H1 (cell line): ENCODE measurements at regions not wholly inside any gene's neighbourhood (a gene's known extent, or its start where the extent isn't known, plus 50 kb on each side); places are given as distances from the start of the nearest gene placed in this dataset.

Experiments used
- CTCF ChIA-PET: fragments of 300-600 bp; sonication (Branson Sonifier 250); formaldehyde crosslinking; loops from one replicate; lab custom pipeline; 2021; ENCODE audit not compliant: partially characterized antibody; lab: Charles Lee
- POLR2A ChIA-PET: fragments of 300-600 bp; sonication (Branson Sonifier 250); formaldehyde crosslinking; loops from one replicate; lab custom pipeline; 2021; ENCODE audit warnings: inconsistent platforms; ENCODE audit not compliant: partially characterized antibody; lab: Charles Lee
- DNase-seq, 2 experiments: peaks; one replicate each; pipeline versions ENCODE4 v3.0.0 to v3.0.0-alpha.2; 2010 to 2022; ENCODE audit warnings: low spot score in 2 of 2, low read depth in 1 of 2, mixed read lengths in 1 of 2
- FAIRE-seq: peaks from 2 replicates; lab custom pipeline; 2011; peaks lifted over from hg19 to GRCh38; lab: Jason Lieb, UNC
- H2AFZ ChIP-seq: 2 replicates; pipeline ENCODE4 v1.8.1; 2012; ENCODE audit warnings: low read length, inconsistent platforms
- H2AK5ac ChIP-seq: 2 replicates; pipeline ENCODE4 v1.6.1; 2013; ENCODE audit warnings: low read depth, low read length
- H2BK120ac ChIP-seq: replicated peaks from 2 replicates; pipeline ENCODE3; 2013; ENCODE audit warnings: low read depth, low read length, inconsistent platforms
- H2BK12ac ChIP-seq: 2 replicates; pipeline ENCODE4 v1.6.1; 2013; ENCODE audit warnings: low read depth, low read length
- H2BK15ac ChIP-seq: 2 replicates; pipeline ENCODE4 v1.6.1; 2013; ENCODE audit warnings: low read length
- H2BK20ac ChIP-seq: 2 replicates; pipeline ENCODE4 v1.6.1; 2013; ENCODE audit warnings: low read length
- H2BK5ac ChIP-seq: 2 replicates; pipeline ENCODE4 v1.6.1; 2013; ENCODE audit warnings: low read depth, low read length
- H3K14ac ChIP-seq: 2 replicates; pipeline ENCODE4 v1.6.1; 2013; ENCODE audit warnings: inconsistent platforms; ENCODE audit not compliant: insufficient read length
- H3K18ac ChIP-seq: 2 replicates; pipeline ENCODE4 v1.6.1; 2013; ENCODE audit warnings: low read length; ENCODE audit errors: extremely low read depth
- H3K23ac ChIP-seq: 2 replicates; pipeline ENCODE4 v1.6.1; 2013; ENCODE audit warnings: inconsistent platforms; ENCODE audit not compliant: insufficient read length
- H3K23me2 ChIP-seq: 2 replicates; pipeline ENCODE4 v1.6.1; 2013; ENCODE audit warnings: low read depth, low read length
- H3K27ac ChIP-seq: 2 replicates; pipeline ENCODE4 v1.6.1; 2011; ENCODE audit warnings: low read depth, low read length, inconsistent platforms
- H3K27me3 ChIP-seq, 4 experiments: replicated peaks in 1 of 4; 1 replicate in 1 of 4; 2 replicates in 3 of 4; pipeline versions ENCODE4 v1.6.1 to v1.8.1; 2011 to 2013; ENCODE audit warnings: low read length in 3 of 4, mild to moderate bottlenecking in 3 of 4, inconsistent platforms in 2 of 4, mixed read lengths in 2 of 4, moderate library complexity in 1 of 4; ENCODE audit not compliant: control insufficient read depth in 3 of 4, insufficient read depth in 3 of 4; ENCODE audit errors: extremely low read depth in 1 of 4
- H3K36me3 ChIP-seq, 4 experiments: 2 replicates each; pipeline versions ENCODE4 v1.6.1 to v1.8.1; 2011 to 2013; ENCODE audit warnings: mild to moderate bottlenecking in 4 of 4, low read length in 3 of 4, moderate library complexity in 2 of 4, control low read depth in 1 of 4, inconsistent platforms in 1 of 4; ENCODE audit not compliant: insufficient read depth in 4 of 4, control insufficient read depth in 2 of 4
- H3K4ac ChIP-seq: replicated peaks from 2 replicates; pipeline ENCODE3; 2013; ENCODE audit warnings: low read length, low read depth, mixed read lengths, inconsistent platforms; ENCODE audit not compliant: insufficient read length
- H3K4me1 ChIP-seq, 4 experiments: replicated peaks in 1 of 4; 1 replicate in 1 of 4; 2 replicates in 3 of 4; pipeline versions ENCODE4 v1.6.1 to v1.8.1; 2011 to 2013; ENCODE audit warnings: low read length in 3 of 4, inconsistent platforms in 2 of 4, mixed read lengths in 1 of 4; ENCODE audit not compliant: insufficient read depth in 4 of 4, control insufficient read depth in 3 of 4
- H3K4me2 ChIP-seq, 2 experiments: 2 replicates each; pipeline versions ENCODE4 v1.6.1 to v1.8.1; 2011 to 2013; ENCODE audit warnings: low read depth in 2 of 2, low read length in 2 of 2, control low read depth in 1 of 2, inconsistent platforms in 1 of 2, mild to moderate bottlenecking in 1 of 2; ENCODE audit not compliant: insufficient read depth in 1 of 2
- H3K4me3 ChIP-seq, 4 experiments: fragments of 200-600, 300-600 bp in 1 of 4; sonication (generic), shearing (Covaris generic), sonication (Bioruptor Twin) in 1 of 4; 2 replicates each; pipeline versions ENCODE4 v1.5.1 to v1.8.1; 2011 to 2016; ENCODE audit warnings: low read length in 4 of 4, low read depth in 3 of 4, control low read depth in 2 of 4, inconsistent platforms in 2 of 4, mild to moderate bottlenecking in 2 of 4, mixed read lengths in 1 of 4, moderate library complexity in 1 of 4; ENCODE audit not compliant: insufficient read depth in 2 of 4; ENCODE audit errors: extremely low read depth in 1 of 4
- H3K56ac ChIP-seq: replicated peaks from 2 replicates; pipeline ENCODE3; 2013; ENCODE audit warnings: low read depth, mild to moderate bottlenecking, mixed read lengths, low read length, inconsistent platforms; ENCODE audit not compliant: insufficient read length
- H3K79me1 ChIP-seq: 2 replicates; pipeline ENCODE4 v1.6.1; 2013; ENCODE audit warnings: low read depth, low read length, control low read depth
- H3K79me2 ChIP-seq, 2 experiments: 2 replicates each; pipeline versions ENCODE4 v1.6.1 to v1.8.1; 2012 to 2013; ENCODE audit warnings: low read length in 2 of 2, mild to moderate bottlenecking in 2 of 2, inconsistent platforms in 1 of 2; ENCODE audit not compliant: insufficient read depth in 2 of 2, control insufficient read depth in 1 of 2
- H3K9ac ChIP-seq, 4 experiments: replicated peaks in 1 of 4; 1 replicate in 1 of 4; 2 replicates in 3 of 4; pipeline versions ENCODE4 v1.6.1 to v1.8.1; 2011 to 2013; ENCODE audit warnings: low read depth in 3 of 4, low read length in 3 of 4, control low read depth in 2 of 4, mild to moderate bottlenecking in 2 of 4, moderate library complexity in 2 of 4, inconsistent platforms in 1 of 4; ENCODE audit errors: extremely low read depth in 1 of 4
- H3K9me3 ChIP-seq, 2 experiments: 2 replicates each; pipeline versions ENCODE4 v1.6.1 to v1.8.1; 2012 to 2013; ENCODE audit warnings: mild to moderate bottlenecking in 2 of 2, moderate library complexity in 2 of 2, control low read depth in 1 of 2, inconsistent platforms in 1 of 2, low read depth in 1 of 2, low read length in 1 of 2, mixed read lengths in 1 of 2; ENCODE audit not compliant: insufficient read depth in 2 of 2
- H4K20me1 ChIP-seq, 2 experiments: replicated peaks in 1 of 2; 2 replicates each; pipeline versions ENCODE3 to v1.8.1; 2011 to 2013; ENCODE audit warnings: inconsistent platforms in 2 of 2, low read length in 2 of 2, mild to moderate bottlenecking in 1 of 2; ENCODE audit not compliant: insufficient read depth in 2 of 2, control insufficient read depth in 1 of 2
- H4K5ac ChIP-seq: 2 replicates; pipeline ENCODE4 v1.6.1; 2013; ENCODE audit warnings: low read length, low read depth, mixed read lengths, inconsistent platforms; ENCODE audit not compliant: insufficient read length
- H4K8ac ChIP-seq: 2 replicates; pipeline ENCODE4 v1.8.0; 2013; ENCODE audit warnings: mild to moderate bottlenecking, moderate library complexity, low read length, inconsistent platforms; ENCODE audit not compliant: insufficient read depth; ENCODE audit errors: extremely low read depth
- H4K91ac ChIP-seq: replicated peaks from 2 replicates; pipeline ENCODE3; 2013; ENCODE audit warnings: low read length, mixed read lengths, inconsistent platforms; ENCODE audit not compliant: insufficient read length
- CBX5 ChIP-seq: fragments of 300-800, 300-1000 bp; sonication (generic); IDR thresholded peaks from 2 replicates; pipeline ENCODE4 v1.7.1; 2016; ENCODE audit warnings: antibody characterized with exemption, low read length, low read depth
- JUN ChIP-seq: IDR thresholded peaks from 2 replicates; pipeline ENCODE4 v1.6.1; 2011; ENCODE audit warnings: low read depth, mild to moderate bottlenecking, improper control_type of control experiment, low read length
- KDM1A ChIP-seq: fragments of 200-600, 300-600 bp; sonication (generic); IDR thresholded peaks from 2 replicates; pipeline ENCODE4 v1.7.1; 2016; ENCODE audit warnings: mild to moderate bottlenecking, low read length, borderline replicate concordance
- PHF8 ChIP-seq: fragments of 200-600 bp; sonication (generic); conservative IDR thresholded peaks from 2 replicates; pipeline ENCODE4 v1.7.1; 2012; ENCODE audit warnings: low read depth, mild to moderate bottlenecking, inconsistent platforms, low read length, moderate library complexity
- RFX5 ChIP-seq: IDR thresholded peaks from 2 replicates; pipeline ENCODE4 v1.6.1; 2011; ENCODE audit warnings: low read depth, low read length, improper control_type of control experiment, borderline replicate concordance
- SAP30 ChIP-seq: fragments of 300-600 bp; sonication (generic); IDR thresholded peaks from 2 replicates; pipeline ENCODE4 v1.7.1; 2012; ENCODE audit warnings: low read length, moderate library complexity, mild to moderate bottlenecking, inconsistent platforms; ENCODE audit not compliant: insufficient read depth, insufficient replicate concordance
- SUZ12 ChIP-seq: fragments of 200-600 bp; sonication (generic); IDR thresholded peaks from 2 replicates; pipeline ENCODE4 v1.6.1; 2012; ENCODE audit warnings: mild to moderate bottlenecking, inconsistent platforms, low read length, moderate library complexity, mixed read lengths
- USF2 ChIP-seq: IDR thresholded peaks from 2 replicates; pipeline ENCODE4 v1.6.1; 2011; ENCODE audit warnings: low read length, improper control_type of control experiment
- YY1 ChIP-seq: IDR thresholded peaks from 2 replicates; pipeline ENCODE4 v1.6.1; 2011; ENCODE audit warnings: low read depth, mild to moderate bottlenecking, low read length
- ZNF274 ChIP-seq: IDR thresholded peaks from 2 replicates; pipeline ENCODE4 v1.7.0; 2012; ENCODE audit warnings: low read length, borderline replicate concordance; ENCODE audit errors: extremely low read depth
- WGBS, 2 experiments: shearing (Covaris generic) in 1 of 2; methylation state at CpG; one replicate each; pipeline versions ENCODE4 v1.1.6 to v1.1.7; 2013 to 2015; ENCODE audit warnings: low lambda C conversion rate in 2 of 2, mixed read lengths in 2 of 2, inconsistent platforms in 1 of 2, low coverage in 1 of 2, missing lambda C conversion rate in 1 of 2; ENCODE audit not compliant: insufficient replicate concordance in 2 of 2, insufficient coverage in 1 of 2, insufficient read length in 1 of 2; ENCODE audit errors: extremely low coverage in 1 of 2, missing lambda C conversion rate in 1 of 2; 5-methylcytosine and 5-hydroxymethylcytosine counted together

- H2BK5ac ChIP-seq: no peak overlapping the region
- no peak overlapping the region for H3K56ac ChIP-seq
- H3K23me2 ChIP-seq: no peaks in the 10 kb centered on the region
- H3K18ac ChIP-seq: no peak overlapping the region
- H4K20me1 ChIP-seq: no peaks in the 10 kb centered on the region
- H3K27ac ChIP-seq: no peak overlapping the region
- WGBS, 2 experiments: 68% methylated on average over 1 of the region's 1 CpG; no CpG with 5 or more reads in 1 of the 2 experiments
- no peak overlapping the region for H3K4me2 ChIP-seq
- H3K9me3 ChIP-seq: peaks cover 3 to 8% of the 10 kb centered on the region in 2 experiments; a peak in 2 of 4 replicates
- no peak overlapping the region for H3K9ac ChIP-seq
- H2BK12ac ChIP-seq: no peak overlapping the region
- H3K79me2 ChIP-seq: no peaks in the 10 kb centered on the region
- no peak overlapping the region for H3K14ac ChIP-seq
- H2BK120ac ChIP-seq: no peak overlapping the region
- H3K4me1 ChIP-seq: no peaks in the 10 kb centered on the region
- H4K8ac ChIP-seq: no peak overlapping the region
- no peak overlapping the region for H2BK20ac ChIP-seq
- no peaks in the 10 kb centered on the region for H3K36me3 ChIP-seq
- no peak overlapping the region for H3K23ac ChIP-seq
- H3K4ac ChIP-seq: no peak overlapping the region
- H3K27me3 ChIP-seq: no peaks in the 10 kb centered on the region
- H2AFZ ChIP-seq: no peak overlapping the region
- POLR2A ChIA-PET: interaction anchor here (0.6 kb wide), 1 partner anchor 52 kb away, joined by 3 read pairs; no protein-coding TSS in a partner anchor
- H4K91ac ChIP-seq: no peak overlapping the region
- H3K4me3 ChIP-seq: no peak overlapping the region
- no peak overlapping the region for H4K5ac ChIP-seq
- FAIRE-seq (no peak), DNase-seq (no peak)
- CTCF ChIA-PET: no interaction called here
- no peaks in the 10 kb centered on the region for H3K79me1 ChIP-seq
- H2BK15ac ChIP-seq: no peak overlapping the region
- H2AK5ac ChIP-seq: no peak overlapping the region
- TF ChIP-seq PHF8 (no peak), JUN (no peak), YY1 (no peak), ZNF274 (no peak), USF2 (no peak), RFX5 (no peak), CBX5 (no peak), KDM1A (no peak), SUZ12 (no peak), SAP30 (no peak)
Observed at GRCh38 chr1:121471523-121471922, 286.7 kb downstream of the SRGAP2C start.
